Esophagus squamous epithelium (tissue), 5 donors: ENCODE measurements at regions not wholly inside any gene's neighbourhood (a gene's known extent, or its start where the extent isn't known, plus 50 kb on each side); places are given as distances from the start of the nearest gene placed in this dataset.
"Not testable (repeated sequence)": the region's sequence is repeated elsewhere in the genome, so short reads cannot be mapped to it uniquely, and the experiment has no call there.

Source experiments
- DNase-seq: peaks from one replicate; lab custom pipeline; 2025; lab: John Stamatoyannopoulos, UW
- H3K27ac ChIP-seq, 4 donors: fragments of 200-600 bp; sonication (generic); one replicate each; pipeline ENCODE4 v1.5.1; 2016 to 2019; ENCODE audit warnings: mild to moderate bottlenecking in 1 of 4
- H3K27me3 ChIP-seq, 4 donors: fragments of 200-600 bp; sonication (generic); 1 replicate in 3 of 4; 2 replicates in 1 of 4; pipeline versions ENCODE4 v1.5.1 to v1.6.0; 2017 to 2021; ENCODE audit warnings: antibody characterized with exemption in 1 of 4
- H3K36me3 ChIP-seq, 3 donors: fragments of 200-600 bp; sonication (generic); one replicate each; pipeline ENCODE4 v1.5.1; 2016 to 2019
- H3K4me1 ChIP-seq, 3 donors: fragments of 200-600 bp; sonication (generic); one replicate each; pipeline ENCODE4 v1.5.1; 2017 to 2019
- H3K4me3 ChIP-seq, 4 donors: fragments of 200-600 bp; sonication (generic); 1 replicate in 3 of 4; 2 replicates in 1 of 4; pipeline ENCODE4 v1.5.1; 2016 to 2019; ENCODE audit warnings: mild to moderate bottlenecking in 2 of 4, moderate library complexity in 1 of 4
- H3K9me3 ChIP-seq, 3 donors: fragments of 200-600 bp; sonication (generic); one replicate each; pipeline ENCODE4 v1.5.1; 2016 to 2019
- CTCF ChIP-seq, 6 experiments: fragments of 450-650 bp in 4 of 6; fragments of 200-600 bp in 2 of 6; sonication (generic) in 2 of 6; IDR thresholded peaks; one replicate each; pipeline ENCODE4 v1.5.1; 2016 to 2019; ENCODE audit warnings: antibody characterized with exemption in 6 of 6, mild to moderate bottlenecking in 4 of 6, moderate library complexity in 4 of 6
- POLR2A ChIP-seq, 4 donors: fragments of 450-650 bp; IDR thresholded peaks; one replicate each; pipeline ENCODE4 v1.6.1; 2017; ENCODE audit warnings: antibody characterized with exemption in 4 of 4, mild to moderate bottlenecking in 4 of 4, moderate library complexity in 3 of 4
- WGBS, 2 donors: methylation state at CpG; one replicate each; pipeline ENCODE4 v1.1.5; 2018; 5-methylcytosine and 5-hydroxymethylcytosine counted together
- intact Hi-C: fragments of 100-400 bp; cut with DNase I; formaldehyde crosslinking; loops from one replicate; pipeline ENCODE4 v1.15.0; 2022
- donor health status: DM: yes; HTN: yes; CAD: no.

DNA sequence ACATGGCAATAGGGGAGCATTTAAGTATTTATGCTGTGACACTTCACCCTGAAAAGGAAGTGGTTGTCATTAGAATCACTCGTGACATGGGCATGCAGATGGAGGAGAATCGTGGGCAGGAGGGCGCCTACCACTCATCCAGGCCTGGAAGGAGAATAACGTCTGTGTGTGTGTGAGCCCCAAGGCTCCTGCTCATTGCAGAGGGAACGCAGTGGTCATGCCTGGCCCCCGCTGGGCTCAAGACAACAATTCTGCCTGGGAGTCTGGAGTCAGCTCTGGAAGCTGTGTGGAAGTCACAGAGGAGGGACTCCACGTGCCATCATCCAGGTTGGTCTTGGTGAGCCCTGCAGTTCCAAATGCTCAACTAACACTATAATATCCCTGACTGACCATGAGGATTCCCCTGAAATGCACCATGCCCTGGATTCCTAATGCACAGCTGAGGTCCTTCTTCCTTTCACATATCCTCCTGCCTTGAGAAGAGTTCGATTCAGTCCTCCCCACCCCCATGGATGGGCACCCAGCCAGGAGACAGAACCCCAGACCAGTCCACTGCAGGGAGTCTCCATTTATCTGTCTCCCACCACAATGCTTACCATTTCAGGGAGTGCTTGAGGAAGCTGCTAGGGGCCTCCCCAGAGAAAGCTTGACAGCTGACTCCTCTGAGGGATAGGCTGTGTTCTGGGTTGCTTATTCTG lies 446.9 kb upstream of the B3GAT1 start:
- DNase-seq: no peak
- no peak for TF ChIP-seq CTCF (IDR thresholded peaks at IDR 0.05)
- no peak for TF ChIP-seq POLR2A (IDR thresholded peaks at IDR 0.05)
- WGBS, 2 donors: 69% methylated on average over 8 of the region's 8 CpGs
- Histone ChIP-seq H3K27me3 (peaks cover 0 to 26% (median 0%) of the 10 kb centered on the region in 4 donors), H3K9me3 (no peaks in the 10 kb centered on the region), H3K4me1 (no peaks in the 10 kb centered on the region), H3K27ac (no peak overlapping the region), H3K36me3 (no peaks in the 10 kb centered on the region), H3K4me3 (no peak overlapping the region)
- intact Hi-C loops: no loop called here

- intact Hi-C loops: no loop called here
These were observed 445.0 kb upstream of the B3GAT1 start for GRCh38 chr11:134857035-134857434.

GRCh38 chr11:134856056-134856971 lies 444.3 kb upstream of the B3GAT1 start:
- Histone ChIP-seq H3K9me3 (no peaks in the 10 kb centered on the region), H3K4me1 (peaks cover 0 to 9% (median 0%) of the 10 kb centered on the region in 3 donors), H3K4me3 (no peak overlapping the region), H3K36me3 (no peaks in the 10 kb centered on the region), H3K27ac (no peak overlapping the region), H3K27me3 (peaks cover 0 to 18% (median 0%) of the 10 kb centered on the region in 4 donors)
- intact Hi-C loops: no loop called here
- DNase-seq: no peak
- 39 to 43% methylated on average over 5 to 9 of the region's 14 CpGs for WGBS, 2 donors
- TF ChIP-seq CTCF (IDR thresholded peaks at IDR 0.05) (no peak), POLR2A (IDR thresholded peaks at IDR 0.05) (no peak)

More at GRCh38 chr11:134857035-134857434, 445.0 kb upstream of the B3GAT1 start:
- H3K4me3 ChIP-seq: no peak overlapping the region
- DNase-seq: no peak
- no peaks in the 10 kb centered on the region for H3K9me3 ChIP-seq
- H3K27ac ChIP-seq: no peak overlapping the region
- TF ChIP-seq POLR2A (IDR thresholded peaks at IDR 0.05) (no peak), CTCF (IDR thresholded peaks at IDR 0.05) (no peak)
- WGBS, 2 donors: 87% methylated on average over 3 of the region's 4 CpGs; no CpG with 5 or more reads in 1 of the 2 donors
- H3K4me1 ChIP-seq: peaks cover 0 to 7% (median 0%) of the 10 kb centered on the region in 3 donors
- no peaks in the 10 kb centered on the region for H3K36me3 ChIP-seq
- H3K27me3 ChIP-seq: peaks cover 0 to 22% (median 0%) of the 10 kb centered on the region in 4 donors

DNA sequence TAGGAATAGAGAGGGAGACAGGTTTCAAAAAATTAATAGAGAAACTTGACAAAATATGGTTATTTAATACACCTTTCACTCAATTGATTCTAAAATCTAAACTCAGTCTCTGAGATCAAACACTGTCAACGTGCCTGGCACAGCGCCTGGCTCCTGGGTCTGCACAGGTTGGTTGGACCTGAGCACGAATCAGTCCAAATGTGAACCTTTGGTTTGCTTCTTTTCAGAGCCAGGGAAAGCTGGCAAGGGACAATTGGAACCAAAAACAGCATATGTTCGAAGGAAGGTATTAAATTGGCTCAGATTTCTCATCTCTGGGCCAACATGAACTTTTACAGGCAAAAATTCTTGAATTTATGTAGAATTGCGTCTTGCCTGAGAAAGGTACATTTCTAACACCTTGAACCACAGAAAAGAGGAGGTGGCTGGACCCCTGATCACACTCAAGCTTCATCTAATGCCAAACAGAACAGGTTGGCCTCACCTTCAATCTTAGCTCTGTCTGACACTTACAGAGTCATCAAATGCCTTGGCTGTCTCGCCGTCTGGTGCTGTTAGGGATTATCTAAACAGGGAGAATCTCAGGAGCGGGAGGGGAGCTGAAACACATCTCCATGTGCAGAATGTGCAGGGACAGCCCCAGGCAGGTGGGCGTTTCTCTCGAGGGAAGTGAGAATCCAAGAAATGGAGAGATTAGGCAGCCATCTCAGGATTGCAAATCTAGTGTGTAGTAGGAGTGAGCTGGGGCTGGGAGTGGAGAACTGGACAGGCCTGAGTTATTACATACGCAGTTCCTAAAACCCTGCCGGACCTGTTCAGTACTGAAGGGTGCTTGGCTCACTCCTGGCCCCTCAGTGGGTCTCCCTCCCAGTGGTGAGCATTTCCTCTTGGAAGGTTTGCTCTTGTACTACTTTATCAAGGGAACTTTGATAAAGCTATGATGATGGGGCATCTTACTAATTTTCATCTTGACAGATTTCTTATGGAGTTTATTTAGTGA lies 442.2 kb upstream of the B3GAT1 start:
- WGBS, 2 donors: 39 to 54% methylated on average over 12 of the region's 12 CpGs
- no peaks in the 10 kb centered on the region for H3K36me3 ChIP-seq
- DNase-seq: no peak

GRCh38 chr11:134851503-134852224 lies 439.6 kb upstream of the B3GAT1 start:
- 77 to 80% methylated on average over 18 to 22 of the region's 22 CpGs for WGBS, 2 donors
- H3K4me1 ChIP-seq, H3K27ac ChIP-seq, H3K36me3 ChIP-seq, intact Hi-C loops, DNase-seq, H3K27me3 ChIP-seq, H3K9me3 ChIP-seq: not testable (repeated sequence)
- peak overlapping the region in 1 of 4 donors; percentile 6 for H3K4me3 ChIP-seq

More for the DNA sequence above, 442.2 kb upstream of the B3GAT1 start:
- TF ChIP-seq POLR2A (IDR thresholded peaks at IDR 0.05): no peak
- intact Hi-C loops: no loop called here
- Histone ChIP-seq H3K27ac (no peak overlapping the region), H3K4me3 (no peak overlapping the region), H3K4me1 (peaks cover 0 to 9% (median 0%) of the 10 kb centered on the region in 3 donors), H3K9me3 (no peaks in the 10 kb centered on the region), H3K27me3 (peaks cover 0 to 12% (median 0%) of the 10 kb centered on the region in 4 donors)
